K562 (cell line): ENCODE measurements at regions not wholly inside any gene's neighbourhood (a gene's known extent, or its start where the extent isn't known, plus 50 kb on each side); places are given as distances from the start of the nearest gene placed in this dataset.

Experiments
- ATAC-seq: fragments of 200-7000 bp; cut with Tn5 transposase; 3 replicates; pipeline ENCODE4 v1.9.1; 2020; ENCODE audit warnings: moderate library complexity
- BruUV-seq: library from RNA; stranded (reverse); fragments of 400-500 nt; replicated peaks from 2 replicates; lab custom pipeline; 2021; lab: Mats Ljungman, UMichigan
- CTCF ChIA-PET: fragments of 300-600 bp; formaldehyde crosslinking; extraction: SDS; loops from one replicate; lab custom pipeline; 2021; ENCODE audit warnings: low intra/inter-chr PET ratio; lab: Yijun Ruan, JAX
- POLR2A ChIA-PET: fragments of 300-600, 350-650 bp; sonication (Branson Sonifier 250); formaldehyde crosslinking; extraction: SDS; loops from one replicate; lab custom pipeline; 2021; ENCODE audit warnings: antibody characterized with exemption, inconsistent platforms; lab: Yijun Ruan, JAX
- DNase-seq, 4 experiments: peaks; one replicate each; pipeline versions ENCODE4 v3.0.0 to v3.0.0-alpha.2; 2011 to 2018; ENCODE audit warnings: low spot score in 3 of 4, mixed read lengths in 3 of 4; ENCODE audit errors: extremely low read depth in 1 of 4
- FAIRE-seq: peaks from 2 replicates; lab custom pipeline; 2011; peaks lifted over from hg19 to GRCh38; lab: Jason Lieb, UNC
- H2AFZ ChIP-seq: 2 replicates; pipeline ENCODE4 v1.6.0; 2011; ENCODE audit warnings: low read depth, low read length, control low read depth, inconsistent platforms
- H3K27ac ChIP-seq: fragments of 200-600 bp; 3 replicates; pipeline ENCODE4 v1.8.0; 2011; ENCODE audit warnings: low read depth, mild to moderate bottlenecking, control low read depth, inconsistent platforms, low read length, moderate library complexity, mixed read lengths; ENCODE audit errors: extremely low read depth
- H3K27me3 ChIP-seq, 2 experiments: fragments of 300-600 bp in 1 of 2; 2 replicates in 1 of 2; 3 replicates in 1 of 2; pipeline versions ENCODE4 v1.6.0 to v1.8.0; 2011; ENCODE audit warnings: inconsistent platforms in 2 of 2, low read length in 2 of 2, mild to moderate bottlenecking in 1 of 2, mixed read lengths in 1 of 2, moderate library complexity in 1 of 2; ENCODE audit not compliant: control insufficient read depth in 2 of 2, insufficient read depth in 2 of 2
- H3K36me3 ChIP-seq: fragments of 300-600 bp; 3 replicates; pipeline ENCODE4 v1.8.0; 2011; ENCODE audit warnings: mild to moderate bottlenecking, low read length, inconsistent platforms; ENCODE audit not compliant: control insufficient read depth, insufficient read depth
- H3K4me1 ChIP-seq, 2 experiments: fragments of 200-600 bp in 1 of 2; replicated peaks in 1 of 2; 2 replicates in 1 of 2; 3 replicates in 1 of 2; pipeline versions ENCODE4 v1.5.1 to v1.8.0; 2011; ENCODE audit warnings: inconsistent platforms in 2 of 2, low read length in 2 of 2, mild to moderate bottlenecking in 1 of 2, mixed read lengths in 1 of 2, moderate library complexity in 1 of 2; ENCODE audit not compliant: control insufficient read depth in 2 of 2, insufficient read depth in 2 of 2
- H3K4me2 ChIP-seq: 2 replicates; pipeline ENCODE4 v1.6.1; 2011; ENCODE audit warnings: low read length, control low read depth, inconsistent platforms, mixed read lengths; ENCODE audit not compliant: insufficient read depth
- H3K4me3 ChIP-seq: fragments of 200-600 bp; sonication (generic), shearing (Covaris generic); 2 replicates; pipeline ENCODE4 v1.5.1; 2016; ENCODE audit warnings: control low read depth, inconsistent platforms
- H3K79me2 ChIP-seq: fragments of 200-600 bp; 3 replicates; pipeline ENCODE4 v1.8.0; 2011; ENCODE audit warnings: low read length, inconsistent platforms; ENCODE audit not compliant: control insufficient read depth, insufficient read depth
- H3K9ac ChIP-seq, 2 experiments: 2 replicates each; pipeline versions ENCODE4 v1.6.0 to v1.6.1; 2011; ENCODE audit warnings: low read depth in 2 of 2, low read length in 2 of 2, control low read depth in 1 of 2, inconsistent platforms in 1 of 2, mild to moderate bottlenecking in 1 of 2, mixed read lengths in 1 of 2; ENCODE audit not compliant: insufficient read depth in 1 of 2
- H3K9me1 ChIP-seq: one replicate; pipeline ENCODE4 v1.6.0; 2011; ENCODE audit warnings: inconsistent platforms, mild to moderate bottlenecking, low read length, moderate library complexity; ENCODE audit not compliant: control insufficient read depth, insufficient read depth
- H3K9me3 ChIP-seq: replicated peaks from 2 replicates; pipeline ENCODE4 v1.5.1; 2011; ENCODE audit warnings: low read depth, low read length, inconsistent platforms; ENCODE audit not compliant: control insufficient read depth, insufficient read depth
- H4K20me1 ChIP-seq: replicated peaks from 2 replicates; pipeline ENCODE4 v1.6.1; 2011; ENCODE audit warnings: low read length, inconsistent platforms, mixed read lengths; ENCODE audit not compliant: control insufficient read depth, insufficient read depth
- ADNP ChIP-seq: fragments of 200-800 bp; sonication (Bioruptor generic); IDR thresholded peaks from 2 replicates; pipeline ENCODE4 v1.6.1; 2016; ENCODE audit warnings: missing genetic modification characterization, missing compliant biosample characterization
- BCOR ChIP-seq: fragments of 450-650 bp; IDR thresholded peaks from 2 replicates; pipeline ENCODE4 v1.6.1; 2016
- CBFA2T3 ChIP-seq: fragments of 450-650 bp; IDR thresholded peaks from 2 replicates; pipeline ENCODE4 v1.6.1; 2017
- KDM1A ChIP-seq, 2 experiments: fragments of 450-650 bp; IDR thresholded peaks; 2 replicates each; pipeline ENCODE4 v1.6.1; 2016; ENCODE audit warnings: mild to moderate bottlenecking in 2 of 2
- RBM25 ChIP-seq: fragments of 200-400 bp; formaldehyde crosslinking; IDR thresholded peaks from 2 replicates; pipeline ENCODE4 v1.6.1; 2018; ENCODE audit warnings: low read length, low read depth, moderate library complexity; ENCODE audit not compliant: severe bottlenecking
- WGBS: fragments of 100-300 bp; shearing (Covaris generic); methylation state at CpG from one replicate; pipeline ENCODE4 v1.1.6; 2016; ENCODE audit warnings: low coverage, mixed read lengths; ENCODE audit not compliant: insufficient coverage; ENCODE audit errors: missing lambda C conversion rate; 5-methylcytosine and 5-hydroxymethylcytosine counted together
- in situ Hi-C: fragments of 300-500 bp; cut with MboI; formaldehyde crosslinking; loops from 4 replicates; pipeline ENCODE4 v1.15.0; 2018; ENCODE audit warnings: inconsistent platforms, mixed read lengths
- intact Hi-C: fragments of 100-400 bp; cut with micrococcal nuclease; formaldehyde crosslinking; loops from 2 replicates; pipeline ENCODE4 v1.14.2; 2022
- TF ChIP-seq, protein P1 (sequence below): fragments of 250-450 bp; sonication (Bioruptor Pico); IDR thresholded peaks from 2 replicates; pipeline ENCODE4 v1.4.0; 2020; ENCODE audit warnings: borderline replicate concordance

DNA sequence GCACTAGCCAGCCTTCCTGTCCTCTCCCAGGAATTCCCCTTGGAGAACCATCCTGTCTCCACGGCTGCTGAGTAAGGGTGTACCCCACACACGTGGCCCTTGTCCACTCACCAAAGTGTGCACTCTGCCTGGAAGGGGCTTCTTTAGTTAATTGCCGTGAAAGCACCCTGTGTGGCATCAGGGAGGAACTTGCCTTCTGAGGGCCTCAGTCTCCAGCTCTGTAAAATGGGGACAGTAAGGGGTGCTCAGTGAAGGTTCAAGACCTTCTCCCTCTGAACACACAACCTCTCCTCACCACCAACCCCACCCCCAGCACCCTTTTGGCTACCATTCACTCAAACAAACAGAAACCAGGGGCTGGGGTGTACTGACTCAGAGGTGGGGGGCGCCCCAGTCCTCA lies 59.1 kb upstream of the LHX1 start:
- BruUV-seq = no TSS peak
- H4K20me1 ChIP-seq = 0 out of 2 replicates have a peak, but pooled peaks cover 3% of the 10 kb centered on the region
- H3K36me3 ChIP-seq = no peaks in the 10 kb centered on the region
- POLR2A ChIA-PET = no interaction called here
- FAIRE-seq (no peak), ATAC-seq (no peak), DNase-seq (no peak)
- 6% methylated on average over 4 of the region's 4 CpGs for WGBS
- H3K9ac ChIP-seq = no peak overlapping the region
- CTCF ChIA-PET = no interaction called here
- H3K4me2 ChIP-seq = no peak overlapping the region
- TF ChIP-seq CBFA2T3 = no peak
- TF ChIP-seq, protein P1, sequence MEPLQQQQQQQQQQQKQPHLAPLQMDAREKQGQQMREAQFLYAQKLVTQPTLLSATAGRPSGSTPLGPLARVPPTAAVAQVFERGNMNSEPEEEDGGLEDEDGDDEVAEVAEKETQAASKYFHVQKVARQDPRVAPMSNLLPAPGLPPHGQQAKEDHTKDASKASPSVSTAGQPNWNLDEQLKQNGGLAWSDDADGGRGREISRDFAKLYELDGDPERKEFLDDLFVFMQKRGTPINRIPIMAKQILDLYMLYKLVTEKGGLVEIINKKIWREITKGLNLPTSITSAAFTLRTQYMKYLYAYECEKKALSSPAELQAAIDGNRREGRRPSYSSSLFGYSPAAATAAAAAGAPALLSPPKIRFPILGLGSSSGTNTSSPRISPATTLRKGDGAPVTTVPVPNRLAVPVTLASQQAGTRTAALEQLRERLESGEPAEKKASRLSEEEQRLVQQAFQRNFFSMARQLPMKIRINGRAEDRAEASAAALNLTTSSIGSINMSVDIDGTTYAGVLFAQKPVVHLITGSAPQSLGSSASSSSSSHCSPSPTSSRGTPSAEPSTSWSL = no peak
- peak; percentile 62; the same call in 1 of the 2 replicates for TF ChIP-seq BCOR
- peak; percentile 37; the same call in 1 of the 2 replicates for TF ChIP-seq ADNP
- peak; percentile 75 for TF ChIP-seq RBM25
- peak in 1 of 2 experiments; percentile 41; a peak in 1 of 4 replicates for TF ChIP-seq KDM1A (IDR thresholded peaks at IDR 0.05)
- H3K9me1 ChIP-seq = no peaks in the 10 kb centered on the region
- intact Hi-C loops (no loop called here), in situ Hi-C loops (no loop called here)
- H3K4me1 ChIP-seq = peaks cover 0 to 4% of the 10 kb centered on the region in 2 experiments; a peak in 2 of 5 replicates
- H3K27me3 ChIP-seq = peaks cover 0 to 19% of the 10 kb centered on the region in 2 experiments; a peak in 3 of 5 replicates
- H3K9me3 ChIP-seq = peaks cover 2% of the 10 kb centered on the region; the same call in 1 of the 2 replicates
- H3K79me2 ChIP-seq = no peaks in the 10 kb centered on the region
- H2AFZ ChIP-seq = no peak overlapping the region
- H3K4me3 ChIP-seq = no peak overlapping the region
- no peak overlapping the region for H3K27ac ChIP-seq
